Stimulated activated CD8-positive, alpha-beta memory T cell treated with anti-CD3 and anti-CD28 coated beads, Interleukin-15, amount 100 ng/mL, for 4 hours (primary cell): ENCODE measurements at regions not wholly inside any gene's neighbourhood (a gene's known extent, or its start where the extent isn't known, plus 50 kb on each side); places are given as distances from the start of the nearest gene placed in this dataset.

Experiments used
- DNase-seq, 2 donors: peaks; one replicate each; pipeline ENCODE4 v3.0.0-alpha.2; 2020; ENCODE audit warnings: low read depth in 2 of 2

- no peak for DNase-seq
These were observed 386.6 kb upstream of the CPEB2 start for GRCh38 chr4:14615671-14616070.

- DNase-seq, result no peak
These were observed 381.6 kb upstream of the CPEB2 start for GRCh38 chr4:14620567-14621141.

GRCh38 chr4:14621731-14622463, 380.4 kb upstream of the CPEB2 start:
- DNase-seq, result no peak

- no peak for DNase-seq
These were observed 375.2 kb upstream of the CPEB2 start for GRCh38 chr4:14627038-14627437.

GRCh38 chr4:14631806-14632440, 370.4 kb upstream of the CPEB2 start:
- DNase-seq, result no peak

GRCh38 chr4:14636563-14636962, 365.7 kb upstream of the CPEB2 start:
- no peak for DNase-seq

GRCh38 chr4:14640476-14640875, 361.8 kb upstream of the CPEB2 start:
- DNase-seq, result no peak

GRCh38 chr4:14641871-14642270, 360.4 kb upstream of the CPEB2 start:
- DNase-seq, result no peak

- DNase-seq, result no peak
These were observed 357.6 kb upstream of the CPEB2 start for GRCh38 chr4:14644580-14645282.

GRCh38 chr4:14646831-14647230, 355.4 kb upstream of the CPEB2 start:
- DNase-seq, result no peak

GRCh38 chr4:14650127-14650526, 352.2 kb upstream of the CPEB2 start:
- no peak for DNase-seq

- no peak for DNase-seq
These were observed 349.8 kb upstream of the CPEB2 start for GRCh38 chr4:14652522-14652921.

- no peak for DNase-seq
These were observed 348.9 kb upstream of the CPEB2 start for GRCh38 chr4:14653338-14653737.

GRCh38 chr4:14659286-14659685, 343.0 kb upstream of the CPEB2 start:
- no peak for DNase-seq

- no peak for DNase-seq
These were observed 334.6 kb upstream of the CPEB2 start for GRCh38 chr4:14667624-14668151.

GRCh38 chr4:14668296-14668695, 334.0 kb upstream of the CPEB2 start:
- DNase-seq, result no peak

- no peak for DNase-seq
These were observed 332.9 kb upstream of the CPEB2 start for GRCh38 chr4:14669371-14669770.

GRCh38 chr4:14671146-14671545, 331.1 kb upstream of the CPEB2 start:
- no peak for DNase-seq

- DNase-seq, result no peak
These were observed 326.8 kb upstream of the CPEB2 start for GRCh38 chr4:14675279-14675985.

- no peak for DNase-seq
These were observed 322.4 kb upstream of the CPEB2 start for GRCh38 chr4:14679906-14680305.

- no peak for DNase-seq
These were observed 321.0 kb upstream of the CPEB2 start for GRCh38 chr4:14681330-14681729.

GRCh38 chr4:14693728-14694127, 308.6 kb upstream of the CPEB2 start:
- no peak for DNase-seq
